HG03060 (cell line): ENCODE measurements at regions not wholly inside any gene's neighbourhood (a gene's known extent, or its start where the extent isn't known, plus 50 kb on each side); places are given as distances from the start of the nearest gene placed in this dataset.
"Not testable (repeated sequence)": the region's sequence is repeated elsewhere in the genome, so short reads cannot be mapped to it uniquely, and the experiment has no call there.

ENCODE experiments used
- ATAC-seq: cut with Tn5 transposase; IDR thresholded peaks from one replicate; pipeline ENCODE4 v1.9.1; 2021; ENCODE audit warnings: low read depth, moderate number of reproducible peaks; ENCODE audit not compliant: unreplicated experiment

- ATAC-seq = not testable (repeated sequence)
Measured at GRCh38 chr12:54799966-54800365, 54.4 kb upstream of the MUCL1 start.

DNA sequence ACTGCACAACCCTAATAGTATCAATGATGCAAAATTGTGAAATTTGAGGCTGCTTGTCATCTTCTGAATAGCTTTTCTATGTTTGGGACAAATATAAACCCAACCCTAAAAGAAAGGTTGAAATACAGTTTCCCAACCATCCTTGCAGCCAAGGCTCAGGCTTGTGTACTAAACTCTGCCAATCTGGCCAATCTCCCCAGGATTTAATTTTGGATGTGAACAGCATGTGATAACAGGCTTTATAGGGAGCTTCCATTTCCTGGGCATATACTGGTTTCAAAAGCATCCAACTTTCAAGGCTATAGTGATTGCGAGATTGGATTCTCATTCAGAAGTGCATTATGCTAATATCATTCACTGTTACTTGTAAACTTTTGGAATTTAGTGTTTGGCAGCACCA lies 55.7 kb upstream of the MUCL1 start:
- ATAC-seq = no peak

GRCh38 chr12:54796991-54797390 lies 57.3 kb upstream of the MUCL1 start:
- no peak for ATAC-seq

DNA sequence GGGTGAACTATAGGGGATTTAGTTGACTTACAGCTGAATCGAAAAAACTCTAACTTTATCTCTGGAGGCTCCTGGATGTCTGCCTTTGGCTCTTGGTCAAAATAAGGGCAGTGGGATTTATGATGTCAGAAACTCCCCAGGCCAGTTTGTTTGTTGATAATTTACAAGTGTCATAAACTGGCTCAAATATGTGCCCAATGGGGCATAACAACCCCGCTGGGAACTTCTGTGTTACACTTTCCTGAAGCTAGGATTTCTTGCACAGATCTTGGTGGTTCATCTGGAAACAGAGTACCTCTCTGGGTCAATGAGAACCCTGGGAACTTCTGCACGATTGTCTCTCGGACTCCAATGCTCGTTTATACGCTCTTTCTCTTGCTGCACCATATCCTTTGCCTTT lies 58.7 kb upstream of the MUCL1 start:
- ATAC-seq = no peak

DNA sequence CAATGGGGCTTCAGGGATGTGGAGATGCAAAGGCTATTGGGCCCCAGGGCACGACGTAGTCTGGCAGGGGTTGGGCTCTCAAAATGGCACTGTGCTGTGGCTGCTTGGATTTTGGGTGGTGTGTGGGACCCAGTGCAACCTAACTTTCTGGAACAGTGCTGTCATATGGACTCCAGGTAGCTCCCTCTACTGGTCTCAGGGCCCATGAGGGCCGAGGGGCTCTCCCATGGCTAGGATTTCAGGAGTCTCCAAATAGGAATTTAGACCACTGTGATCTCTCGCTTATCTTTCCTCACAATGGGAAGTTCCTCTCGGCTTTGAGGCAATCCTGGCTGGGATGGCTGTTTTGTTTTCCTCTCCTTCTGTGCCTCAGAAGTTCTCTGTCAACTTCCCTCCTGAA lies 68.2 kb upstream of the MUCL1 start:
- ATAC-seq = no peak

DNA sequence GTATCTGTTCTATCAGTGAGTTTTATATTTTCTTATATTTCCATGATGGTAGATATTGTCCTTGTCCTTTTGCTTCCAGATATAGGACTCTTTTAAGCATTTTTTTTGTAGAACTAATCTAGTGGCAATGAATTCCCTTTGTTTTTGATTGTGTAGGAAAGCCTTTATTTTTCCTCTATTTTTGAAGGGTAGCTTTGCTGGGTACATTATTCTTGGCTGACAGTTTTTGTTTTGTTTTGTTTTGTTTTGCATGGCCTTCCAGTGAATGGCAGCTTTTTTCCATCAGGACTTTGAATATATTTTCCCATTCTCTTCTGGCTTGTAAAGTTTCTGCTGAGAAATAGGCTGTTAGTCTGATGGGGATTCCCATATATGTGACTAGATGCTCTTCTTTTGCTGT lies 70.2 kb upstream of the MUCL1 start:
- no peak for ATAC-seq

DNA sequence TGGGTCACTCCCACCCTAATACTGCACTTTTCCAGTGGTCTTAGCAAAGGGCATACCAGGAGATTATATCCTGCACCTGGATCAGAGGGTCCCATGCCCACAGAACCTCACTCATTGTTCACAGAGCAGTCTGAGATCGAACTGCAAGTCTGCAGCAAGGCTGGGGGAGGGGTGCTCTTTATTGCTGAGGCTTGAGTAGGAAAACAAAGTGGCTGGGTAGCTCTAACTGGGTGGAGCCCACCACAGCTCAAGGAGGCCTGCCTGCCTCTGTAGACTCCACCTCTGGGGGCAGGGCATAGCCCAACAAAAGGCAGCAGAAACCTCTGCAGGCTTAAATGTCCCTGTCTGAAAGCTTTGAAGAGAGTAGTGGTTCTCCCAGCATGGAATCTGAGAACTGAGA lies 77.3 kb upstream of the MUCL1 start:
- not testable (repeated sequence) for ATAC-seq

- no peak for ATAC-seq
Measured at GRCh38 chr12:54773593-54773992, 80.7 kb upstream of the MUCL1 start.

GRCh38 chr12:54765652-54766051 lies 88.7 kb upstream of the MUCL1 start:
- ATAC-seq = no peak

DNA sequence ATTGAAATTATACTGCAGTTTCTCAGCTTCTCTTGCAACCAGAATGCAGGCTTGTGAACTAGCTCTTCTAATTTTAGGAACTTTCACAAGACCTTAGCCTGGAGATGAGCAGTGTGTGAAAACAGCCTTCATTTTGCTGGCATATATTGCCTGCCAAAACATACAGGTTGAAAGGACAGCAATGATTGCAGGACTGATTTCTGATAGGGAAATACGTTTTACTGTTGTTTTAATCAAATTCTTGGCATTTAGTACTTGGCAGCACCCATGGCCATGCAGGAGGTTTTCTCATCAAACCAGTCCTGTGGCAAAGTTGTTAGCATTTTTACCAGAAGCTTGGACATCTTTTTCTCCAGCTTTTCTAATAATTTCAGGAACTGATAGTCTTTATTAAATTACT lies 91.9 kb upstream of the MUCL1 start:
- no peak for ATAC-seq

- ATAC-seq = no peak
Measured at GRCh38 chr12:54759751-54760150, 94.6 kb upstream of the MUCL1 start.

DNA sequence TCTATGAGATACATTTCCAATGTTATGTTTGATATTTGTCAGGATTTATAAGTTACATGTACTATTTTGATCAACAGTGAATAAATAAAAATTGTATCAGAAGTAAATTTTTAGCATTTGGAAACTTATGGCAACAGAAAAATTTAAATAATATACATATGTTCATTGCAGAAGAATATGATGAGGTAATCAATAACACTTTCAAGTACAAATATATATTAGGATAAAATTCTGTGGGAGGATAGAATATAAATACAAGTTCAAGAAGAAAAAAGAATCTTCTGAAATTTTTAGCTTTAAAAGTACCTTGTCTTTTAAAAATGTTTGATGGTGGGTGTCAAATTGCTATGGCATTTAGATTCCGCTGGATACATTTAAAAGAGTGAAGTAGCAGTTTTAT lies 102.8 kb upstream of the MUCL1 start:
- no peak for ATAC-seq

GRCh38 chr12:54749191-54749818 lies 101.1 kb upstream of the DCD start:
- no peak for ATAC-seq

DNA sequence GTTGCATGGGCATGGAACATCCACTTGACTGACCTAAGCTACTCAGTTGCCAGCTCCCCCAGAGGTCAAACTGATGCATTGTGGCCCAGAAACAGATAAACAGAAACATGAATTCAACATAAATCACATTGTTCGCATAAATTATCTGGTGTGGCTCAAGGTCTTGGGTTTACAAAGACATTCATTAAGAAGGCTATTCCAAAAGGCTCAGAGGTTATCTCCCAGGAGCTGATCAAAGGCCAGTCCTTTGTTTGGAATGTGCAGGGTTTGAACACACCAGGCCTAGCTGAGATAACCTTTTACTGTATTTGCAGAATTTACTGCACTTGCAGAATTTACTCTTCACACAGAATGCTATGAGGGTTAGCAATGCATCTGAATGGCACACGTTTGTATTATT lies 96.4 kb upstream of the DCD start:
- ATAC-seq = no peak

DNA sequence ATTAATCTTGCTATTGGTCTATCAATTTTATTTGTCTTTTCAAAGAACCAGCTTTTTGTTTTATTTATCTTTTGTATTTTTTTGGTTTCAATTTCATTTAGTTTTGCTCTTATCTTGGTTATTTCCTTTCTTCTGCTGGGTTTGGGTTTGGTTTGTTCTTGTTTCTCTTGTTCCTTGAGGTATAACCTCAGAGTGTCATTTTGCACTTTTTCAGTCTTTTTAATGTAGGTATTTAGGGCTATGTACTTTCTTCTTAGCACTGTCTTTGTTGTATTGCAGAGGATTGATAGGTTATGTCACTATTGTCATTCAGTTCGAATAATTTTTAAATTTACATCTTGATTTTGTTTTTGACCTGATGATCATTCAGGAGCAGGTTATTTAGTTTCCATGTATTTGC lies 92.7 kb upstream of the DCD start:
- no peak for ATAC-seq

DNA sequence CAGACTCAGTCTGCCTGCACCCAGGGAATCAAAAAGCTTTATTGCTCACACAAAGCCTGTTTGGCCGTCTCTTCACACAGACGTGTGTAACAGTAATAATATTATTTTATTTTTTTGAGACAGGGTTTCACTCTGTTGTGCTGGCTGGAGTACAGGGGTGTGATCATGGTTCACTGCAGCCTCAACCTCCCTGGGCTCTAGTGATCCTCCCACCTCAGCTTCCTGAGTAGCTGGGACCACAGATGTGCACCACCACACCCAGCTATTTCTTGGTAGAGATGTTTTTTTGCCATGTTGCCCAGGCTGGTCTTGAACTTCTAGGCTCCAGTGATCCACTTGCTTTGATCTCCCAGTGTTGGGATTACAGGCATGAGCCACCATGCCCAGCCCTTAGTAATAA lies 88.4 kb upstream of the DCD start:
- no peak for ATAC-seq

- no peak for ATAC-seq
Measured at GRCh38 chr12:54734196-54734950, 86.2 kb upstream of the DCD start.

DNA sequence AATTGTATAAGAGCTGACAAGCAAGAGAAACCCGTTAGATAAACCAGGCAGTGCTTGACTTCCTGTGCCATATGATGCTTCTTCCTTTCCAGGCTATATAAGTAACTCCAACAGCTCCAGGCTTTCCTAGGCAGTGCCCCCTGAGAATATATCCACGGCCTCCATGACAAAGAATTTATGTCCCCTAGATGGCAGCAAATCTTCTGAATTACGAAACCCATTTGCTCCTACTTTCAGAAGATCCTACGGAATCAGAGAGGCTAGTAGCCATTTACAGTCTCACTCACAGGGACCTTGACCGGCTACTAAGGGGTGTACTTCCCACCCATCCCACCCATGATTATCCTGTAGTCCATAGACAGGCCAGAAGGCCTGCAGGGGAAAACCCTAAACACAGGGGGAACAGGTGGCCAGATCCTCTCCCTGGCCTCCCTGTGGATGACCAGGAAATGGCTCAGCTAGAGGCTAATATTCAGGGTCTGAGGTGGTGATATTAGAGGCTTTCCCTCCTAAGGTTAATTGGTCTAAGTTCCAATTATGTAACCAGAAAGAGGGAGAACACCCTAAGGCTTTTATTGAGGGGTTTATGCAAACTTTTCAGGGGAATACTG lies 77.2 kb upstream of the DCD start:
- ATAC-seq = no peak

GRCh38 chr12:54723379-54724256 lies 75.5 kb upstream of the DCD start:
- ATAC-seq = peak; percentile 60

GRCh38 chr12:54721312-54721711 lies 73.1 kb upstream of the DCD start:
- ATAC-seq = no peak

GRCh38 chr12:54719691-54720090 lies 71.5 kb upstream of the DCD start:
- ATAC-seq = no peak
